ENCODE measurements at regions not wholly inside any gene's neighbourhood (a gene's known extent, or its start where the extent isn't known, plus 50 kb on each side); places are given as distances from the start of the nearest gene placed in this dataset.

- Histone ChIP-seq H3K4me3 (no peak overlapping the region), H3K27me3 (no peaks in the 10 kb centered on the region), H3K36me3 (no peaks in the 10 kb centered on the region), H3K27ac (no peak overlapping the region), H3K9me3 (no peaks in the 10 kb centered on the region), H3K4me1 (no peaks in the 10 kb centered on the region)
- no peak for DNase-seq (ENCODE audit: extremely low spot score in 2 of 2)
- intact Hi-C loops (cut with DNase I): no loop called here
- TF ChIP-seq POLR2A (IDR thresholded peaks at IDR 0.05): no peak
- no peak for TF ChIP-seq POLR2AphosphoS5 (IDR thresholded peaks at IDR 0.05; ENCODE audit: insufficient read depth in 1 of 2, low read depth in 1 of 2)
- TF ChIP-seq CTCF (IDR thresholded peaks at IDR 0.05): no peak
These were observed 130.1 kb upstream of the SYN3 start for GRCh38 chr22:33188326-33188725.

GRCh38 chr22:33186816-33187215 lies 128.6 kb upstream of the SYN3 start:
- Histone ChIP-seq H3K27ac (no peak overlapping the region), H3K36me3 (no peaks in the 10 kb centered on the region), H3K4me1 (no peaks in the 10 kb centered on the region), H3K4me3 (no peak overlapping the region), H3K9me3 (no peaks in the 10 kb centered on the region), H3K27me3 (no peaks in the 10 kb centered on the region)
- intact Hi-C loops (cut with DNase I): no loop called here
- TF ChIP-seq POLR2A (IDR thresholded peaks at IDR 0.05): no peak
- no peak for TF ChIP-seq POLR2AphosphoS5 (IDR thresholded peaks at IDR 0.05; ENCODE audit: insufficient read depth in 1 of 2, low read depth in 1 of 2)
- no peak for TF ChIP-seq CTCF (IDR thresholded peaks at IDR 0.05)
- no peak for DNase-seq (ENCODE audit: extremely low spot score in 2 of 2)

- no peaks in the 10 kb centered on the region for H3K4me1 ChIP-seq
- H3K27ac ChIP-seq: no peak overlapping the region
- no peaks in the 10 kb centered on the region for H3K36me3 ChIP-seq
- no peak for TF ChIP-seq POLR2AphosphoS5 (IDR thresholded peaks at IDR 0.05; ENCODE audit: insufficient read depth in 1 of 2, low read depth in 1 of 2)
- TF ChIP-seq POLR2A (IDR thresholded peaks at IDR 0.05): no peak
- TF ChIP-seq CTCF (IDR thresholded peaks at IDR 0.05): no peak
- no peak for DNase-seq (ENCODE audit: extremely low spot score in 2 of 2)
- H3K4me3 ChIP-seq: no peak overlapping the region
- no peaks in the 10 kb centered on the region for H3K9me3 ChIP-seq
- no peaks in the 10 kb centered on the region for H3K27me3 ChIP-seq
- intact Hi-C loops (cut with DNase I): no loop called here
These were observed 122.2 kb upstream of the SYN3 start for GRCh38 chr22:33180356-33180755.

GRCh38 chr22:33167998-33168790 lies 110.0 kb upstream of the SYN3 start:
- no peaks in the 10 kb centered on the region for H3K9me3 ChIP-seq
- no peaks in the 10 kb centered on the region for H3K4me1 ChIP-seq
- no peak overlapping the region for H3K27ac ChIP-seq
- intact Hi-C loops (cut with DNase I): no loop called here
- H3K36me3 ChIP-seq: no peaks in the 10 kb centered on the region
- TF ChIP-seq POLR2A (IDR thresholded peaks at IDR 0.05) (no peak), CTCF (IDR thresholded peaks at IDR 0.05) (no peak), POLR2AphosphoS5 (IDR thresholded peaks at IDR 0.05; ENCODE audit: insufficient read depth in 1 of 2, low read depth in 1 of 2) (no peak)
- no peak for DNase-seq (ENCODE audit: extremely low spot score in 2 of 2)
- H3K4me3 ChIP-seq: no peak overlapping the region
- no peaks in the 10 kb centered on the region for H3K27me3 ChIP-seq

GRCh38 chr22:33166206-33166605 lies 108.0 kb upstream of the SYN3 start:
- no peak overlapping the region for H3K4me3 ChIP-seq
- no peaks in the 10 kb centered on the region for H3K9me3 ChIP-seq
- no peaks in the 10 kb centered on the region for H3K36me3 ChIP-seq
- intact Hi-C loops (cut with DNase I): no loop called here
- no peaks in the 10 kb centered on the region for H3K4me1 ChIP-seq
- no peak for DNase-seq (ENCODE audit: extremely low spot score in 2 of 2)
- no peak overlapping the region for H3K27ac ChIP-seq
- H3K27me3 ChIP-seq: no peaks in the 10 kb centered on the region
- TF ChIP-seq CTCF (IDR thresholded peaks at IDR 0.05) (no peak), POLR2A (IDR thresholded peaks at IDR 0.05) (no peak), POLR2AphosphoS5 (IDR thresholded peaks at IDR 0.05; ENCODE audit: insufficient read depth in 1 of 2, low read depth in 1 of 2) (no peak)

Measured in vagina (tissue), 2 donors.